HK-2 (cell line): ENCODE measurements at regions not wholly inside any gene's neighbourhood (a gene's known extent, or its start where the extent isn't known, plus 50 kb on each side); places are given as distances from the start of the nearest gene placed in this dataset.
"Not testable (repeated sequence)": the region's sequence is repeated elsewhere in the genome, so short reads cannot be mapped to it uniquely, and the experiment has no call there.

ENCODE experiments used
- DNase-seq: peaks from one replicate; pipeline ENCODE4 v3.0.0-alpha.2; 2018; ENCODE audit not compliant: unreplicated experiment

GRCh38 chr12:33514893-33515292, 75.3 kb upstream of the SYT10 start:
- DNase-seq, result no peak

- DNase-seq, result no peak
Observed at GRCh38 chr12:33519566-33519965, 79.9 kb upstream of the SYT10 start.

GRCh38 chr12:33520505-33521302, 81.1 kb upstream of the SYT10 start:
- not testable (repeated sequence) for DNase-seq

- no peak for DNase-seq
Observed at GRCh38 chr12:33529031-33529430, 89.4 kb upstream of the SYT10 start.

- DNase-seq, result no peak
Observed at GRCh38 chr12:33529810-33530209, 90.2 kb upstream of the SYT10 start.

GRCh38 chr12:33531261-33531660, 91.6 kb upstream of the SYT10 start:
- DNase-seq, result no peak

- no peak for DNase-seq
Observed at GRCh38 chr12:33533527-33533926, 93.9 kb upstream of the SYT10 start.

GRCh38 chr12:33536431-33536830, 96.8 kb upstream of the SYT10 start:
- peak; percentile 4 for DNase-seq

GRCh38 chr12:33546004-33546403, 106.4 kb upstream of the SYT10 start:
- DNase-seq, result no peak

- DNase-seq, result no peak
Observed at GRCh38 chr12:33547084-33547483, 107.5 kb upstream of the SYT10 start.

GRCh38 chr12:33550214-33550613, 110.6 kb upstream of the SYT10 start:
- DNase-seq, result not testable (repeated sequence)

- DNase-seq, result no peak
Observed at GRCh38 chr12:33551006-33551405, 111.4 kb upstream of the SYT10 start.

- DNase-seq, result no peak
Observed at GRCh38 chr12:33555128-33555527, 115.5 kb upstream of the SYT10 start.

GRCh38 chr12:33560653-33561208, 121.1 kb upstream of the SYT10 start:
- DNase-seq, result no peak

- no peak for DNase-seq
Observed at GRCh38 chr12:33562401-33562800, 122.8 kb upstream of the SYT10 start.

- no peak for DNase-seq
Observed at GRCh38 chr12:33566403-33566802, 126.8 kb upstream of the SYT10 start.

- DNase-seq, result no peak
Observed at GRCh38 chr12:33575346-33575745, 135.7 kb upstream of the SYT10 start.

- no peak for DNase-seq
Observed at GRCh38 chr12:33581613-33582122, 142.0 kb upstream of the SYT10 start.

- no peak for DNase-seq
Observed at GRCh38 chr12:33586576-33586975, 147.0 kb upstream of the SYT10 start.

GRCh38 chr12:33587354-33587753, 147.7 kb upstream of the SYT10 start:
- no peak for DNase-seq

- no peak for DNase-seq
Observed at GRCh38 chr12:33587784-33588712, 148.4 kb upstream of the SYT10 start.

GRCh38 chr12:33588725-33589405, 149.2 kb upstream of the SYT10 start:
- no peak for DNase-seq
